DOHH2 (cell line): ENCODE measurements at regions not wholly inside any gene's neighbourhood (a gene's known extent, or its start where the extent isn't known, plus 50 kb on each side); places are given as distances from the start of the nearest gene placed in this dataset.

Experiments used
- H3F3A ChIP-seq: fragments of 200-600 bp; sonication (generic), shearing (Covaris generic); 2 replicates; pipeline ENCODE4 v1.6.0; 2016; ENCODE audit warnings: antibody characterized with exemption, mild to moderate bottlenecking; ENCODE audit not compliant: control insufficient read depth, insufficient read depth
- H3K27ac ChIP-seq: fragments of 200-600 bp; sonication (generic); 2 replicates; pipeline ENCODE4 v1.5.1; 2014; ENCODE audit warnings: low read depth, mild to moderate bottlenecking, low read length, moderate library complexity
- H3K27me3 ChIP-seq: fragments of 200-600 bp; sonication (generic); 2 replicates; pipeline ENCODE4 v1.6.1; 2014; ENCODE audit warnings: mild to moderate bottlenecking, low read length, mixed read lengths; ENCODE audit not compliant: control insufficient read depth
- H3K36me3 ChIP-seq: fragments of 200-600 bp; sonication (generic); 2 replicates; pipeline ENCODE4 v1.6.1; 2014; ENCODE audit warnings: mild to moderate bottlenecking, low read length, moderate library complexity, mixed read lengths; ENCODE audit not compliant: control insufficient read depth
- H3K4me1 ChIP-seq: fragments of 200-600 bp; sonication (generic); 2 replicates; pipeline ENCODE4 v1.6.1; 2014; ENCODE audit warnings: mild to moderate bottlenecking, low read length, mixed read lengths; ENCODE audit not compliant: control insufficient read depth
- H3K4me2 ChIP-seq: fragments of 200-600 bp; sonication (generic); 2 replicates; pipeline ENCODE4 v1.6.0; 2014; ENCODE audit warnings: mild to moderate bottlenecking, low read length, moderate library complexity
- H3K4me3 ChIP-seq: fragments of 200-600 bp; sonication (generic); 2 replicates; pipeline ENCODE4 v1.5.1; 2014; ENCODE audit warnings: mild to moderate bottlenecking, low read length, mixed read lengths
- H3K79me2 ChIP-seq: fragments of 200-600 bp; sonication (generic); 2 replicates; pipeline ENCODE4 v1.6.1; 2014; ENCODE audit warnings: mild to moderate bottlenecking, low read length, mixed read lengths; ENCODE audit not compliant: control insufficient read depth
- H3K9me2 ChIP-seq: fragments of 200-600 bp; sonication (generic); replicated peaks from 2 replicates; pipeline ENCODE4 v1.6.1; 2014; ENCODE audit warnings: mild to moderate bottlenecking, low read length, mixed read lengths; ENCODE audit not compliant: control insufficient read depth
- H3K9me3 ChIP-seq: fragments of 200-600 bp; sonication (generic); 2 replicates; pipeline ENCODE4 v1.6.1; 2014; ENCODE audit warnings: antibody characterized with exemption, low read length, mixed read lengths; ENCODE audit not compliant: control insufficient read depth, insufficient read depth
- H4K20me1 ChIP-seq: fragments of 200-600 bp; sonication (generic); 2 replicates; pipeline ENCODE4 v1.6.0; 2014; ENCODE audit warnings: low read depth, mild to moderate bottlenecking, antibody characterized with exemption, low read length, moderate library complexity; ENCODE audit not compliant: control insufficient read depth, insufficient read depth
- CTCF ChIP-seq: fragments of 200-600 bp; sonication (generic); IDR thresholded peaks from one replicate; pipeline ENCODE4 v1.5.1; 2014; ENCODE audit warnings: antibody characterized with exemption, mild to moderate bottlenecking, low read depth, low read length; ENCODE audit not compliant: poor library complexity, severe bottlenecking
- EZH2phosphoT487 ChIP-seq: fragments of 200-600 bp; sonication (generic); IDR thresholded peaks from 2 replicates; pipeline ENCODE4 v1.6.1; 2017; ENCODE audit warnings: borderline replicate concordance, mild to moderate bottlenecking, antibody characterized with exemption, low read length, moderate library complexity, mixed read lengths

- H3K27me3 ChIP-seq: peaks cover 6% of the 10 kb centered on the region
- H3K9me3 ChIP-seq: no peaks in the 10 kb centered on the region
- H3K36me3 ChIP-seq: no peaks in the 10 kb centered on the region
- no peak overlapping the region for H3K27ac ChIP-seq
- H3F3A ChIP-seq: no peaks in the 10 kb centered on the region
- no peaks in the 10 kb centered on the region for H4K20me1 ChIP-seq
- no peaks in the 10 kb centered on the region for H3K79me2 ChIP-seq
- H3K4me2 ChIP-seq: no peak overlapping the region
- no peak overlapping the region for H3K4me3 ChIP-seq
- no peaks in the 10 kb centered on the region for H3K9me2 ChIP-seq
- H3K4me1 ChIP-seq: no peaks in the 10 kb centered on the region
- TF ChIP-seq EZH2phosphoT487 (no peak), CTCF (no peak)
These were observed 188.4 kb upstream of the ANK2 start for GRCh38 chr4:112860830-112861690.

- Histone ChIP-seq H3K27ac (no peak overlapping the region), H3K9me3 (no peaks in the 10 kb centered on the region), H3K4me1 (no peaks in the 10 kb centered on the region), H3K9me2 (no peaks in the 10 kb centered on the region), H3K27me3 (peaks cover 6% of the 10 kb centered on the region), H3F3A (no peaks in the 10 kb centered on the region), H3K4me2 (no peak overlapping the region), H3K4me3 (no peak overlapping the region), H3K79me2 (no peaks in the 10 kb centered on the region), H3K36me3 (no peaks in the 10 kb centered on the region), H4K20me1 (no peaks in the 10 kb centered on the region)
- TF ChIP-seq EZH2phosphoT487 (no peak), CTCF (no peak)
These were observed 187.5 kb upstream of the ANK2 start for GRCh38 chr4:112861691-112862674.

- no peaks in the 10 kb centered on the region for H3K9me3 ChIP-seq
- no peaks in the 10 kb centered on the region for H3K9me2 ChIP-seq
- no peak overlapping the region for H3K4me3 ChIP-seq
- H3K27ac ChIP-seq: no peak overlapping the region
- TF ChIP-seq EZH2phosphoT487 (no peak), CTCF (no peak)
- no peaks in the 10 kb centered on the region for H4K20me1 ChIP-seq
- no peak overlapping the region for H3K4me2 ChIP-seq
- H3K27me3 ChIP-seq: no peaks in the 10 kb centered on the region
- no peaks in the 10 kb centered on the region for H3F3A ChIP-seq
- H3K36me3 ChIP-seq: no peaks in the 10 kb centered on the region
- H3K4me1 ChIP-seq: no peaks in the 10 kb centered on the region
- H3K79me2 ChIP-seq: no peaks in the 10 kb centered on the region
These were observed 184.0 kb upstream of the ANK2 start for GRCh38 chr4:112865443-112865842.
